ENCODE measurements at regions not wholly inside any gene's neighbourhood (a gene's known extent, or its start where the extent isn't known, plus 50 kb on each side); places are given as distances from the start of the nearest gene placed in this dataset.

DNA sequence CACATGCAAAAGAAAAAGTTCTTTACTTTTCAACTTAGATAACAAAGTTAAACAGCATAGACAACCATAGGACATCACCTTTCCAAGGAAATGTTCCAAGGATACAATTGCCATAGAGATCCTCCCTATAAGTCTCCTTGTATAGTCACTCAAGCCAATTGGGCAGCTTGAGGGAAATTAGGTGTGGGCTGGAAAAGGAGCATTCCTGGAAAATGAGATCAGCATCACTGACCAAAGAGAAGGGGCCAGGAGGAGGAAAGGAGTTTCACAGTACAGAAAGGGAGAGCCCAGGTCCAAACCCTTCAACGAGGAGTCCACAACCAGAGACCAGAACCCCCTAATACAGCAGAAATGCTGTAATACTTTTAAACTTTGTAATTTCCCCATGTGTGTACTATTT, 91.5 kb upstream of the PPARGC1A start:
- Histone ChIP-seq H3K27me3 (ENCODE audit: control insufficient read depth in 2 of 2, insufficient read depth in 2 of 2, low read length in 2 of 2) (no peaks in the 10 kb centered on the region), H3K9me3 (ENCODE audit: control insufficient read depth in 2 of 3, low read length in 3 of 3) (no peaks in the 10 kb centered on the region), H3K4me1 (ENCODE audit: control insufficient read depth in 2 of 2, insufficient read depth in 2 of 2, low read length in 2 of 2) (no peaks in the 10 kb centered on the region), H3K27ac (ENCODE audit: low read depth, low read length) (no peak overlapping the region), H3K4me3 (ENCODE audit: low read length) (no peak overlapping the region), H3K36me3 (ENCODE audit: control insufficient read depth in 2 of 3, insufficient read depth in 3 of 3, low read length in 3 of 3) (no peaks in the 10 kb centered on the region)
- H3K4me3 Mint-ChIP-seq, result no peak overlapping the region
- POLR2A ChIA-PET, result no interaction called here
- no peaks in the 10 kb centered on the region for H3K4me1 Mint-ChIP-seq
- no peaks in the 10 kb centered on the region for H3K36me3 Mint-ChIP-seq
- DNase-seq, result no peak
- CTCF ChIA-PET, result no interaction called here
- H3K27ac Mint-ChIP-seq, result no peak overlapping the region
- peaks cover 0 to 9% (median 0%) of the 10 kb centered on the region in 5 donors for H3K27me3 Mint-ChIP-seq
- intact Hi-C loops (cut with micrococcal nuclease), result no loop called here
- no peak for ATAC-seq
- H3K9me3 Mint-ChIP-seq, result peaks cover 0 to 9% (median 0%) of the 10 kb centered on the region in 11 donors

DNA sequence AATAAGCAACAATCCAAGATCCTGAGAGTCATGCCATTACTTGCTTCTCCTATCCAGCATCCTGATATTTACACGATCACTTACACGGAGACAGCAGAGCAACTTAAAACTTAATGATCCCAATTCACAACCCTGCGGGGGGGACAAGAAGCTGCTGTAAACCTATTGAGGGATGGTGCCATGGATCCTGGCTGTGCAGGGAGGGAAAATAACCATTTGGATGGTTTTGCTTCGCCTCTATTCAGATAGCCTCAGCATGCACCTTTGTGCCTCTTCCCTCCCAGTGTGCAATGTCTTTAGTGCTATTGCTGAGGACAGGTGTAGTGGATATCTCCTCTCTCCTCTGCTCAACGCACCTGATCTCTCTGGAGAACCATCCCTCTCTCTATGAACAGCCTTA, 89.7 kb upstream of the PPARGC1A start:
- Mint-ChIP-seq H3K27ac (no peak overlapping the region), H3K4me1 (no peaks in the 10 kb centered on the region), H3K9me3 (peaks cover 0 to 12% (median 0%) of the 10 kb centered on the region in 11 donors), H3K4me3 (no peak overlapping the region), H3K27me3 (peaks cover 0 to 9% (median 0%) of the 10 kb centered on the region in 5 donors), H3K36me3 (no peaks in the 10 kb centered on the region)
- Histone ChIP-seq H3K4me3 (ENCODE audit: low read length) (no peak overlapping the region), H3K27me3 (ENCODE audit: control insufficient read depth in 2 of 2, insufficient read depth in 2 of 2, low read length in 2 of 2) (no peaks in the 10 kb centered on the region), H3K27ac (ENCODE audit: low read depth, low read length) (no peak overlapping the region), H3K36me3 (ENCODE audit: control insufficient read depth in 2 of 3, insufficient read depth in 3 of 3, low read length in 3 of 3) (no peaks in the 10 kb centered on the region), H3K9me3 (ENCODE audit: control insufficient read depth in 2 of 3, low read length in 3 of 3) (no peaks in the 10 kb centered on the region), H3K4me1 (ENCODE audit: control insufficient read depth in 2 of 2, insufficient read depth in 2 of 2, low read length in 2 of 2) (no peaks in the 10 kb centered on the region)
- intact Hi-C loops (cut with micrococcal nuclease), result no loop called here
- POLR2A ChIA-PET, result no interaction called here
- ATAC-seq, result no peak
- no peak for DNase-seq
- CTCF ChIA-PET, result no interaction called here

GRCh38 chr4:23978002-23978401, 88.2 kb upstream of the PPARGC1A start:
- Mint-ChIP-seq H3K27ac (no peak overlapping the region), H3K36me3 (no peaks in the 10 kb centered on the region), H3K27me3 (peaks cover 0 to 9% (median 0%) of the 10 kb centered on the region in 5 donors), H3K9me3 (peaks cover 0 to 10% (median 0%) of the 10 kb centered on the region in 11 donors), H3K4me3 (no peak overlapping the region), H3K4me1 (no peaks in the 10 kb centered on the region)
- H3K4me3 ChIP-seq (ENCODE audit: low read length), result no peak overlapping the region
- no peaks in the 10 kb centered on the region for H3K36me3 ChIP-seq (ENCODE audit: control insufficient read depth in 2 of 3, insufficient read depth in 3 of 3, low read length in 3 of 3)
- ATAC-seq (no peak), DNase-seq (no peak)
- CTCF ChIA-PET, result no interaction called here
- intact Hi-C loops (cut with micrococcal nuclease), result no loop called here
- no peaks in the 10 kb centered on the region for H3K9me3 ChIP-seq (ENCODE audit: control insufficient read depth in 2 of 3, low read length in 3 of 3)
- H3K4me1 ChIP-seq (ENCODE audit: control insufficient read depth in 2 of 2, insufficient read depth in 2 of 2, low read length in 2 of 2), result no peaks in the 10 kb centered on the region
- no peaks in the 10 kb centered on the region for H3K27me3 ChIP-seq (ENCODE audit: control insufficient read depth in 2 of 2, insufficient read depth in 2 of 2, low read length in 2 of 2)
- POLR2A ChIA-PET, result no interaction called here
- H3K27ac ChIP-seq (ENCODE audit: low read depth, low read length), result no peak overlapping the region

- no peaks in the 10 kb centered on the region for H3K36me3 ChIP-seq (ENCODE audit: control insufficient read depth in 2 of 3, insufficient read depth in 3 of 3, low read length in 3 of 3)
- Mint-ChIP-seq H3K4me3 (no peak overlapping the region), H3K36me3 (no peaks in the 10 kb centered on the region), H3K27ac (no peak overlapping the region), H3K9me3 (peaks cover 0 to 10% (median 0%) of the 10 kb centered on the region in 11 donors), H3K27me3 (peaks cover 0 to 9% (median 0%) of the 10 kb centered on the region in 5 donors), H3K4me1 (no peaks in the 10 kb centered on the region)
- ATAC-seq (no peak), DNase-seq (no peak)
- ChIA-PET CTCF (no interaction called here), POLR2A (no interaction called here)
- intact Hi-C loops (cut with micrococcal nuclease), result no loop called here
- no peaks in the 10 kb centered on the region for H3K4me1 ChIP-seq (ENCODE audit: control insufficient read depth in 2 of 2, insufficient read depth in 2 of 2, low read length in 2 of 2)
- no peaks in the 10 kb centered on the region for H3K9me3 ChIP-seq (ENCODE audit: control insufficient read depth in 2 of 3, low read length in 3 of 3)
- H3K4me3 ChIP-seq (ENCODE audit: low read length), result no peak overlapping the region
- H3K27me3 ChIP-seq (ENCODE audit: control insufficient read depth in 2 of 2, insufficient read depth in 2 of 2, low read length in 2 of 2), result no peaks in the 10 kb centered on the region
- H3K27ac ChIP-seq (ENCODE audit: low read depth, low read length), result no peak overlapping the region
Observed at GRCh38 chr4:23976423-23976822, 86.6 kb upstream of the PPARGC1A start.

DNA sequence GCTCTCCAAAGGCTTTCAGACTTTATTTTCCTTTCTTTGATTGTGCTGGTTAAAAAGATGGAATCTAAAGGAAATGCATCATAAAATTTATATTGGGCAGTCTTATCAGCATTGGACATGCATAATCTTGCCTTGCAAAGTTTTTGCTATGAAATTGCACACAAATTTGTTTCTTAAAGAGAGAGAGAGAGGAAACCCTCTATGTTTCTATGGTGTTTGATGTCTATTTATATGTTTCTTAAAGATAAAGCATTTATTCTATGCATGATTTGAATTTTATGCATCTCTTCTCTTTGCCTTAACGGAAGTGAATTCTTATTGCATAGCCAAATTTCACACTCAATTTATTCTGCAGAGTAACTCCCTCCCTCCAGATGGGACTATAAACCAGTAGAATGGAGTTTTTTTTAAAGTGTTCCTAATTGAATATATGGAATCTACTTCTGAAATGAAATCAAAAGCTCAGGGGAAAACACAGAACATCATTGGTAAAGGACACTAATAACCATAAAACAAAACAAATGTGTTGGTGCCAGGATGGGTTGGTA, 83.5 kb upstream of the PPARGC1A start:
- H3K27me3 ChIP-seq (ENCODE audit: control insufficient read depth in 2 of 2, insufficient read depth in 2 of 2, low read length in 2 of 2), result no peaks in the 10 kb centered on the region
- ChIA-PET CTCF (no interaction called here), POLR2A (no interaction called here)
- intact Hi-C loops (cut with micrococcal nuclease), result no loop called here
- Mint-ChIP-seq H3K36me3 (no peaks in the 10 kb centered on the region), H3K9me3 (peaks cover 0 to 7% (median 0%) of the 10 kb centered on the region in 11 donors), H3K27me3 (peaks cover 0 to 9% (median 0%) of the 10 kb centered on the region in 5 donors), H3K27ac (no peak overlapping the region), H3K4me1 (no peaks in the 10 kb centered on the region), H3K4me3 (no peak overlapping the region)
- ATAC-seq, result no peak
- H3K9me3 ChIP-seq (ENCODE audit: control insufficient read depth in 2 of 3, low read length in 3 of 3), result no peaks in the 10 kb centered on the region
- no peak overlapping the region for H3K27ac ChIP-seq (ENCODE audit: low read depth, low read length)
- H3K36me3 ChIP-seq (ENCODE audit: control insufficient read depth in 2 of 3, insufficient read depth in 3 of 3, low read length in 3 of 3), result no peaks in the 10 kb centered on the region
- no peak for DNase-seq
- no peak overlapping the region for H3K4me3 ChIP-seq (ENCODE audit: low read length)
- H3K4me1 ChIP-seq (ENCODE audit: control insufficient read depth in 2 of 2, insufficient read depth in 2 of 2, low read length in 2 of 2), result no peaks in the 10 kb centered on the region

- Mint-ChIP-seq H3K4me3 (no peak overlapping the region), H3K36me3 (no peaks in the 10 kb centered on the region), H3K27me3 (peaks cover 0 to 9% (median 0%) of the 10 kb centered on the region in 5 donors), H3K27ac (no peak overlapping the region), H3K9me3 (peaks cover 0 to 8% (median 0%) of the 10 kb centered on the region in 11 donors), H3K4me1 (no peaks in the 10 kb centered on the region)
- Histone ChIP-seq H3K27me3 (ENCODE audit: control insufficient read depth in 2 of 2, insufficient read depth in 2 of 2, low read length in 2 of 2) (no peaks in the 10 kb centered on the region), H3K27ac (ENCODE audit: low read depth, low read length) (no peak overlapping the region), H3K36me3 (ENCODE audit: control insufficient read depth in 2 of 3, insufficient read depth in 3 of 3, low read length in 3 of 3) (no peaks in the 10 kb centered on the region), H3K4me1 (ENCODE audit: control insufficient read depth in 2 of 2, insufficient read depth in 2 of 2, low read length in 2 of 2) (no peaks in the 10 kb centered on the region), H3K9me3 (ENCODE audit: control insufficient read depth in 2 of 3, low read length in 3 of 3) (no peaks in the 10 kb centered on the region), H3K4me3 (ENCODE audit: low read length) (no peak overlapping the region)
- intact Hi-C loops (cut with micrococcal nuclease), result no loop called here
- DNase-seq (no peak), ATAC-seq (no peak)
- ChIA-PET CTCF (no interaction called here), POLR2A (no interaction called here)
Observed at GRCh38 chr4:23972805-23973204, 83.0 kb upstream of the PPARGC1A start.

- intact Hi-C loops (cut with micrococcal nuclease), result no loop called here
- Histone ChIP-seq H3K27me3 (ENCODE audit: control insufficient read depth in 2 of 2, insufficient read depth in 2 of 2, low read length in 2 of 2) (no peaks in the 10 kb centered on the region), H3K36me3 (ENCODE audit: control insufficient read depth in 2 of 3, insufficient read depth in 3 of 3, low read length in 3 of 3) (no peaks in the 10 kb centered on the region), H3K27ac (ENCODE audit: low read depth, low read length) (no peak overlapping the region), H3K4me1 (ENCODE audit: control insufficient read depth in 2 of 2, insufficient read depth in 2 of 2, low read length in 2 of 2) (no peaks in the 10 kb centered on the region), H3K9me3 (ENCODE audit: control insufficient read depth in 2 of 3, low read length in 3 of 3) (no peaks in the 10 kb centered on the region), H3K4me3 (ENCODE audit: low read length) (no peak overlapping the region)
- Mint-ChIP-seq H3K27ac (no peak overlapping the region), H3K4me3 (no peak overlapping the region), H3K9me3 (peaks cover 0 to 8% (median 0%) of the 10 kb centered on the region in 11 donors), H3K36me3 (no peaks in the 10 kb centered on the region), H3K27me3 (peaks cover 0 to 8% (median 0%) of the 10 kb centered on the region in 5 donors), H3K4me1 (no peaks in the 10 kb centered on the region)
- no peak for ATAC-seq
- POLR2A ChIA-PET, result no interaction called here
- CTCF ChIA-PET, result no interaction called here
- no peak for DNase-seq
Observed at GRCh38 chr4:23972187-23972586, 82.3 kb upstream of the PPARGC1A start.

Measured in naive thymus-derived CD4-positive, alpha-beta T cell (primary cell).